OCI-LY7 (cell line): ENCODE measurements at regions not wholly inside any gene's neighbourhood (a gene's known extent, or its start where the extent isn't known, plus 50 kb on each side); places are given as distances from the start of the nearest gene placed in this dataset.

Experiments used
- CTCF ChIP-seq: fragments of 200-600 bp; sonication (generic); conservative IDR thresholded peaks from 2 replicates; pipeline ENCODE4 v1.5.1; 2014; ENCODE audit warnings: mild to moderate bottlenecking, antibody characterized with exemption, low read length, moderate library complexity, mixed read lengths
- EZH2phosphoT487 ChIP-seq: fragments of 200-600 bp; sonication (generic); IDR thresholded peaks from 2 replicates; pipeline ENCODE4 v1.6.1; 2018; ENCODE audit warnings: low read depth, borderline replicate concordance, mild to moderate bottlenecking, mixed run types, antibody characterized with exemption, low read length, moderate library complexity, mixed read lengths

- TF ChIP-seq CTCF (no peak), EZH2phosphoT487 (no peak)
These were observed 236.9 kb upstream of the AMIGO2 start for GRCh38 chr12:47316609-47317049.
